DMS114 treated with DMSO at 0.1 percent for 48 hours (cell line): ENCODE measurements at regions not wholly inside any gene's neighbourhood (a gene's known extent, or its start where the extent isn't known, plus 50 kb on each side); places are given as distances from the start of the nearest gene placed in this dataset.
A peak's percentile ranks its signal among the peaks of the same experiment; 100 is the strongest.

Experiments
- DNase-seq: peaks from one replicate; lab custom pipeline; 2025; ENCODE audit not compliant: unreplicated experiment; lab: John Stamatoyannopoulos, UW

DNA sequence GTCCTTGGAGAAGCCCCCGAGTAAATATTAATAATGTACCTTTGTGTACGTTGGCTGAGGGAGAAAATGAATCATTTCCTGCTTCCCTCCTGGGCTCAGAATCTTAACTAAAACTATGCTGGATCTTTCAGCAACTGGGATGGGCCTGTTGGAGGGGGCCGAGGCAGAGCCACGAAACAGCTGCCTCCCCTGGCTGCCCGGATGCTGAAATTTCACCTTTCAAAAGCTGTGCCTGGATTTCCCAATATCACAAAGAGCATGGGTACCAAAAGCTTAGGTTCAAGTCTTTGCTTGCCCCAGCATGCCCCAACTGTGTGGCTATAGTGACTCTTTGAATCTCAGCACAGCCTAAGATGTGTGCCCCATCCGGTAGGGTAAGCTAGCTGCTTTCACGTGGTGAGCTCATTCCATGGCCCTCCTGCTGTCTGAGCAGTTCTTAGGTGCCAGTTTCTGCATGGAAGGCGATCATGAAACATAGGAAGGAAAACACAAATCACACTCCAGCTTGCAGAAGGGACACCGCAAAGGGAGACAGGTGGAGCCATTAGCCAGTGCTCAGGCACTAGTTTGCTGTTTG lies 473.5 kb downstream of the PTPRU start:
- DNase-seq, result no peak

DNA sequence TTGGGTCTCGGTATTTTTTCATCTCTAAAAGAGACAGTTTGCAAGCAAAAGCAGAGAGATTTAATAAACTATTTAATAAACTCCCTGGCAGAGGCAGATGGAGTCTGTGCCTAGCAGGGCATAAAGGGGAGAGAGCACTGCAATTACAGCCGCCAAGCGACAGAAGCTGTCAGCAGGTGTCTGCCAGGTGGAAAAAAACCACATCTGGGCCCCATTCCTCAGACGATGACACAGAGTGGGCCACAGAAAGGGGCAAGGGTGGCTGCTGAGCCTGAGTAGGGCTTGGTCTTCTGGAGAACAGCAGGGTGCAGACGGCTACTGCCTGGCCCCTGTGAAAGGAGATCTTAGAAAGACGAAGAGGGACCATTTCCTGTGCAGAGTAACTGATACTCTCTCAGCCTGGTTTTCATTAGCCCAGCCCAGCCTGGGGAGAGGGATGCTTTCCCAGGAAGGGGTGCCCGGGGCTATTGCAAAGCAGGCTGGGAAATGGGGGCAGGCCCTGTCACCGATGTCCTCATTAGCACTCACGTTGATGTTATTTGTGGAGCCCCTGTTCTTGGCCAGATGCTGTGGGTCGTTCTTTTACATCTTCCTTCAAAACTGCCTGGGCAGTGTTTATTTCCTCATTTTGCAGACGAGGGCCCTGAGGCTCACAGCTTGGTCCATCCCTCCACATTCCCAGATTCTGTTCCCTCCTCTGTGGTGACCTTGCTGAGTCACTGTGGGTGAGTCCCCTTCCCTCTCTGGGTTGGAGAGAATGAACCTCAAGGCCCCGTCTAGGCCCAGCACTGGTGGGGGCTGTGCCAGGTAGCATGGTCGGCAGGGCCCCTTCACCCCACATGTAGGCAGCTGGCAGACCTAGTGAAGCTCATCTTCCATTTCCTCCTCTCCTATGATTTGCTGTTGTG lies 472.7 kb downstream of the PTPRU start:
- no peak for DNase-seq

DNA sequence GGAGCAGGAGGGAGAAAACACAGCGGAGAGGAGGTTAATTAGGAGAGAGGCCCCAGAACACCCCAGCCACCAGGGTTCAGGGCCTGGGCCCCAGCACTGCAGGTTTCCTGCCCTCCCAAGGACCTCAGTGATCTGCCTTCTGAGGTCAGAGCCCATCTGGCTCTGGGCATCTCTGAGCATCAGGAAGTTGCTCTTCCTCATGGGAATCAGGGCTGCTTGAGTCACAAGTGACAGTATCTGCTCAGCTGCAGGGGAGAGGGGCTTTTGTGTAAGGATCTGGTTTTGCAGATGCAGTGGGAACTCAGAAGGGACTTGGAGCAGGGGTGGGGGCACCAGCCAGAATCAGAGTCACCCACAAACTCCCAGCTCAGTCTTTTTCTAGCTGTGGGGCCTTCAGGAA lies 472.1 kb downstream of the PTPRU start:
- no peak for DNase-seq

- DNase-seq, result no peak
Measured at GRCh38 chr1:29707796-29708195, 471.5 kb downstream of the PTPRU start.

- no peak for DNase-seq
Measured at GRCh38 chr1:29706936-29707335, 470.6 kb downstream of the PTPRU start.

- no peak for DNase-seq
Measured at GRCh38 chr1:29704430-29704829, 468.1 kb downstream of the PTPRU start.

DNA sequence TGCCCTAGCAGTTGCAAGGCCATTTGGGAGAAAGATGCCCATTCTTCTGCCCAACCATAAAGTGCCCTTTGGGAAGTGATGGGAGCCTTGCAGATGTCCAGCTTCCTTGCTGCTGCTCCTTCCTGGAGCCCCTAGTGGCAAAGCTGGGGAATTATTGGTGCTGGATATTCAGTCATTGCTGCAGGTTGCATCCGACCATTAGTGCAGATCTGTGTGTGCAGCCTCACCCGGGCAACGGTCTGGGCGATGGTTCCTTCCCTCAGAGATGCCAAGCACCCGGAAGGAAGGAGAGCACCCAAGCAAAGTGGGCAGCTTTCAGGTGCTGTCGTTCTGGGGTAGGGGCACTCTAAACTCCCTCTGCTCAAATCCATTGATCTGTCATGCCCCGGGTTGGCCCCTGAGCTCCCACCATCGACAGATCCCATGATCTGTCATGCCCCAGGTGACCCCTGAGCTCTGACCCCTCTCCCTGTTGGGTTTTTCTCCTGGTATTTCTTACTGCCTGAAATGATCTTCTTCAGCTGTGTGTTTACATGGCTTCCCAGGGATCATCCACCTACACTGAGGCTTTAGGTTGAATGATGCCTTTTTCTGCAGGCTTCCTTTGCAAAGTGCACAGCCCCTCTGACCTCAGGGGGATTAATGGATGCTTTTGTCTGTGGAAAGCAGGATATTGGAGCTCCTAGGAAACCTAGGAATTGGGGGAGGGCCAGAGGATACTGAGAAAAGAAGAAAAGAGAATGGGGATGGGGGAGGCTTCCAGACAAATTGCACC lies 467.5 kb downstream of the PTPRU start:
- DNase-seq, result peak; percentile 44

GRCh38 chr1:29700491-29700890 lies 464.2 kb downstream of the PTPRU start:
- DNase-seq, result no peak

DNA sequence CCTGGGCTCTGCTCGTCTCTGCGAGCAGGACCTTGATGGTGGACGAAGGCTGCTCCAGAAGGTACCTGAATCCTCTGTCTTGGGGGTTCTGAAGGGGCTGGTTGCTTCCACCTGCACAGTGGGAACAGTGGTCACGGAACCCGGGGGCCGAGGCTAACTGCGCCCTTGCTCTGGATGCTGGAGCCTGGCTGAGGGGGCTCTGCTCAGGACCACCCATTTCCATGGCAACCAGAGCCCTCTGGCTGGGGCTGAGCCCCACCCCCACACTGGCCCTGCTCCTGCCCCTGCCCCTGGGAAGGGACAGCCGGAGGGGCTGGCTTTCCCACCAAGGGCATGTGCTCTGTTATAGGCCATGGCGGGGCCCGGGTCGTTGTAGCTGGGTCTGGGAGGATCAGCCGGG lies 462.3 kb downstream of the PTPRU start:
- DNase-seq, result no peak

GRCh38 chr1:29698033-29698432 lies 461.7 kb downstream of the PTPRU start:
- DNase-seq, result peak; percentile 31

GRCh38 chr1:29697391-29697780 lies 461.1 kb downstream of the PTPRU start:
- DNase-seq, result no peak

GRCh38 chr1:29696656-29697390 lies 460.5 kb downstream of the PTPRU start:
- no peak for DNase-seq

- no peak for DNase-seq
Measured at GRCh38 chr1:29695803-29696202, 459.5 kb downstream of the PTPRU start.

DNA sequence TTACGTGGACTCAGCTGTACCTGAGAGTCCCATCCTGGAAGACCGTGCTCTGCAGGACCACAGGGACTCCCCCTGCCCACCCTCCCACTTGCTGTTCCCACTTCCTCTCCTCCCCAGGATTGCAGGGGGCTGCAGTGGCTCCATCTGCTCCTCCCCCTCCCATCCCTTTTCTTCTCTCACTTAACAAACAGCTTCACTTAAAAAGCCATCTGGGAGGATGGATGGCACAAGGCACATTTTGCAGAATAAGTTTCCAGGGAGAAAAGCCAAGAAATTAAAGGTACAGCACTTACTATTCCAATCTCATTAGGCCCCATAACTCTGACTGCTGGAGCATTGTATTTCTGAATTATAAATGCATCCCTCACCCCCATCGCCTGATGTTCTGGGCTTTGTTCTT lies 458.7 kb downstream of the PTPRU start:
- DNase-seq, result no peak

DNA sequence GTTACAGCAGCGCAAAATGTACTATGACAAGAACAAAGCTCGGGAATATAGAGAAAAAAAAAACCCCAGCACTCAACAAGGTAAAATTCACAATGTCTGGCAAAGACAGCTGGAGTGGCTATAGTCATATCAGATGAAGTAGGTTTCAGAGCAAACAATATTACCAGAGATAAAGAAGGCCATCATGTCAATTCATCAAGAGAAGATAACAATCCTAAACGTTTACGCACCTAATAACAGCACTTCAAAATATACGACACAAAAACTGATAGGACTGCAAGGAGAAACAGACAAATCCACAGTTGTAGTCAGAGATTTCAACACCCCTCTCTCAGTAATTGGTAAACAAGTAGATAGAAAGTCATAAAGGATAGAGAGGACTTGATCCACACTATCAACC lies 455.2 kb downstream of the PTPRU start:
- DNase-seq, result no peak

GRCh38 chr1:29690156-29690555 lies 453.8 kb downstream of the PTPRU start:
- DNase-seq, result no peak

- DNase-seq, result no peak
Measured at GRCh38 chr1:29689372-29690030, 453.2 kb downstream of the PTPRU start.

GRCh38 chr1:29688471-29689365 lies 452.4 kb downstream of the PTPRU start:
- no peak for DNase-seq

DNA sequence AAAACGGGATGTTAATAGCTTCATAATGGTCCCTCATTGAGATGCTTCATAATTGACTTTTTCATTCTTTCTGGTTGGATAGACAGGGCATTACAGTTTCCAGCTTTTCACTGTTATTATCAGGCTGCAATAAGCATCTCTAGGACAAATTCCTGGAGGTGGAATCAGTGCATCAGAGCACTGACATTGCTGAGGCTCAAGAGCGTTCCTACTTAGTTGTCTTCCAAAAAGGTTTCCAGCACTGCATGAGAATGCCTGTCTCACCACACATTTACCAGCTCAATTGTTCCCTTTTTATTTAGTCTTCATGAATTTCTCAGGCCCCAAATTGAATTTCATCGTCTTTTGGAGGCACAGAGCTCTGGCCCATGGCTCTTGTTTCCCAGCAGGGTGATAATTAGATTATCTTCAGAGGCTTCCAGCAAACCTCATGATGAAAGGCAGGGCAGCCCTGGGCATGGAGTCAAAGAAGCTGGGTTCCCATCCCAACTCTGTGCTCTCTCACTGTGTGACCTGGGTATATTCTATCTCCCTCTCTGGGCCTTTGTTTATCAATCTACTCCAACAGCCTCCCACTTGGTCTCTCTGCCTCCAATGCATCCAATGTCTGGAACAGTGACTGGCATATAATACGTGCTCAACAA lies 451.4 kb downstream of the PTPRU start:
- DNase-seq, result no peak
